Fibroblast of skin of left biceps (primary cell): ENCODE measurements at regions not wholly inside any gene's neighbourhood (a gene's known extent, or its start where the extent isn't known, plus 50 kb on each side); places are given as distances from the start of the nearest gene placed in this dataset.

ENCODE experiments used
- DNase-seq, 2 experiments: peaks; one replicate each; pipeline ENCODE4 v3.0.0-alpha.2; 2013; ENCODE audit warnings: low read depth in 2 of 2

GRCh38 chr1:194279975-194280374, 1093.6 kb upstream of the B3GALT2 start:
- DNase-seq: no peak

- no peak for DNase-seq
Observed at GRCh38 chr1:194277927-194278326, 1091.5 kb upstream of the B3GALT2 start.

DNA sequence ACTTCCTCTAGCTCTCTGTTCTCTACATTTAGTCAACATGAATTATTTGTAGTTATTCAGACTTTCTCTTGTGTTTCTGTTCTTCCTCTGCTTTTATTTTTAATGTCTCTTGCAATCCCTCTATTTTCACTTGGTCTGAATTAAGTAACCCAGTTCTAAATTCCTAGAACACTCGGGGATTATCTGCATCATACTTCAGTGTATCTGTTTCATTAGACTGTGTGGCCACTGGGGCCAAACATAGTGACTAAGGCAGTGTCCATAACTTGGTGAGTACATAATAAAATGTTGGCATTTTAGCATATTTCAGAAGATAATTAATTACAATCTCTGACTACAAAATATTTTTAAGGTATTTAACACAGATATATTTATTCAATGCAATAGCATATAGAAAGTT, 1087.2 kb upstream of the B3GALT2 start:
- no peak for DNase-seq

DNA sequence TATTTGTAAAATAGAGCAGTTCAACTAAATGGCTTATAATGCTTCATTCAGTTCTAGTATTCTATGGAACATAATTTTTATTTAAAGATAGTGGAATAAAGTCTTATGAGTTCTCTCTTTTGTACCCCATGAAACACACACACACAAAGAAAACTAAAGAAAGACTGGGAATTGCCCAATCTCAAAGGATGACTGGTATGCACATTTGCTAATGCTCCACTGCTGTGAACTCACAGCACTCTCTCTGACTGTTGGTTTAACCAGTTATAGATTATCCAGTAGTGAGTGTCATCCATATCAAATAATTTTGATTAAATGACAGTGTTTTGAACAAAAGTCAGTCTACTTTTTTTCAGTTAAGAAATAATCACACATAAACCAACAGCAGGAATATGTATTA, 1082.4 kb upstream of the B3GALT2 start:
- peak; percentile 17 to 19 for DNase-seq

DNA sequence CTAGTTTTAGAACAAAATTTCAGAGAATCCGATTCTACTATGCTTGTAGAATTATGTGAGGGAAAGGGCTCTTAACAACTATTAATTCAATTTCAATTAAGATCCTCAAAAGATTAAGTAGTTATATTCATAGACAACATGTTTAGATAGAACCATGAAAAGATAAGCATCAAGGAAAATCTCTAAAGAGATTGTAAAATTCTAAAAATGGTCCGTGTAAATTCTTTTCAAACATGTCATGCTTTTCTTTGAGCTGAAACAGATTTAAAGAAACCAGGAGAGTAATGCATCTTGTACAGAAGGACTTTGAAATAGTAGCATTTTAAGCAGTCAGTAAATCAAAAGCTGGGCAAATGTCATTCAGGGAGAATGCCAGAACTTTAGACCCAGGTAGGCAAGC, 1080.6 kb upstream of the B3GALT2 start:
- no peak for DNase-seq

DNA sequence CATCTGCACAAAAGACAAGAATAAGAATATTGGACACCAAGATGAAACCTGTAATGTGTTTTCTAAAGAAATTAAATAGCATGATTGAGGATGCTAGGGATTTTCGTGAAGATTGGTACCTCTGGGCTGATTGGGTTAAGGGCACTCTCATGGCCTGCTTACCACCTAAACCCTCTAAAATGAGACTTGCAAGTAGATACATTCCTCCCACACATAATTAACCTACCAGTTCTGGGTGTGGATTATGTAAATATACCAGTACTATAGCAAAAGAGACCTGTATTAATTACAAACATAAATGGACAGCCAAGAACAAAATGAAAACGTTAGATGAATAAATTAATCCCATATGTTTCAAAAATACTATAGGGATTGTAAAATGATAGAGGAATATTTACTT, 1069.6 kb upstream of the B3GALT2 start:
- no peak for DNase-seq

GRCh38 chr1:194252199-194252598, 1065.8 kb upstream of the B3GALT2 start:
- DNase-seq: peak; percentile 93 to 94

- no peak for DNase-seq
Observed at GRCh38 chr1:194241215-194241614, 1054.8 kb upstream of the B3GALT2 start.

GRCh38 chr1:194233069-194233468, 1046.7 kb upstream of the B3GALT2 start:
- DNase-seq: no peak

- no peak for DNase-seq
Observed at GRCh38 chr1:194230351-194231144, 1044.1 kb upstream of the B3GALT2 start.

DNA sequence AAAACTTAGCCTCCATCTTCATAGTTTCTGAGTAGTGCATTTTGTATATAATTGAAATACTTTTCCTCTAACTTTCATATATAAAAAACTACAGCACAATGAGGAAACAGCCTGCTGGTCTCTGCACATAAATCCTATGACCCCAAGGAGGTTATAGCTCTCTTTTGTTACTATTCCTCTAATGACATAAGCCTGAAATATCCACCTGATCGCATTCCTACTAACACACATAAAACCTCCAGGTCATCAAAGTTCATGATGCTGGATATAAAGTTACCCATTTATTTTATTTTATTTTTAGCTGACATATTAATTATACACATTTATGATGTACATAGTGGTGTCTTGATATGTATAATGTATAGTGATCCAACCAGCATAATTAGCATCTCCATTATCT, 1042.0 kb upstream of the B3GALT2 start:
- DNase-seq: no peak

- no peak for DNase-seq
Observed at GRCh38 chr1:194227161-194227560, 1040.7 kb upstream of the B3GALT2 start.

DNA sequence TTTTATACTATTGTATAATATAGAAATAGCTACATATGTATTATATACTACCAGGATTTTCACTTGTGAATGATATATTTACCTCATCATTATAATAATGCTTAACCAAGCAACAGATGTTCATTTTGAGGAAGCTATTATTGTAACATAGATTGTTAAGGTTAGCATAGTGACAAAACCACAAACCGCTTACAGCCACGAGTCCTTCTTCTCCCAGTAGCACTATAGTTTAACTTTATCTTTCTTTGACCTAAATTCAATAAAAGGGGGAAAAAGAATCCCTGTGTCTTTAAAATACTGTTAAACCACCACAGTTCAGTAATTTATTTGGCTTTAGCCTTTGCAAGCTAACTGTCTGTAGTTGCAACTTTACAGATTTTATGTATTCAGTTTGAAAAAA, 1039.4 kb upstream of the B3GALT2 start:
- DNase-seq: peak in 1 of 2 experiments; percentile 2

- no peak for DNase-seq
Observed at GRCh38 chr1:194223596-194223995, 1037.2 kb upstream of the B3GALT2 start.

GRCh38 chr1:194215448-194215847, 1029.0 kb upstream of the B3GALT2 start:
- no peak for DNase-seq

GRCh38 chr1:194214735-194215134, 1028.3 kb upstream of the B3GALT2 start:
- DNase-seq: no peak

GRCh38 chr1:194209920-194210319, 1023.5 kb upstream of the B3GALT2 start:
- DNase-seq: no peak

DNA sequence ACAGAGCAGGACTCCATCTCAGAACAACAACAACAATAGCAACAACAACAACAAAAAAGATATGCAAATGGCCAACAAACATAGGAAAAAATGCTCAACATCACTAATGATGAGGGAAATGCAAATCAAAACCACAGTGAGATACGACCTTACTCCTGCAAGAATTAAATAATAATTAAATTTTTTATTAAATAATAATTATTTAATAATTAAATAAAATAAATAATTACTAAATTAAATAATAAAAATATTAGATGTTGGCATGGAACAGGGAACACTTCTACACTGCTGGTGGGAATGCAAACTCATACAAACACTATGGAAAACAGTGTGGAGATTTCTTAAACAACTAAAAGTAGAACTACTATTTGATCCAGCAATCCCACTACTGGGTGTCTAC, 1022.3 kb upstream of the B3GALT2 start:
- no peak for DNase-seq

DNA sequence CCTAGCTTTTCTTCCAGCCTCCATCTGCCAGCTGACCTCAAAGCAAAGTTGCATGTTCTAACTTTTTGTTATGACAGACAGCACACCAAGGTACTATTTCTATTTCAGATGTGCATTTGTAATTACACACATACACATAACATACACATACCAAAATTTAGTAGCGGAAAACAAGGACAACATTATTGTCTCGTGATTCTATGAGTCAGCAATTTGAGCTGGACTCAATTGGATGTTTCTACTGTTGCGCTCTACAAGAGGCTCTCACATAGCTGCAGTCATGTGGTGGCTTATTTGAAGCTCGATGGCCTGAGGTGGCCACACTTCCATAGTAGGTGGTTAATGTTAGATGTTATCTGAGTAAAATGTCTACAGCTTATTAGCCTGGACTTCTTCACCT, 1010.1 kb upstream of the B3GALT2 start:
- DNase-seq: no peak

GRCh38 chr1:194194724-194195123, 1008.3 kb upstream of the B3GALT2 start:
- no peak for DNase-seq

- DNase-seq: no peak
Observed at GRCh38 chr1:194184974-194185373, 998.6 kb upstream of the B3GALT2 start.

DNA sequence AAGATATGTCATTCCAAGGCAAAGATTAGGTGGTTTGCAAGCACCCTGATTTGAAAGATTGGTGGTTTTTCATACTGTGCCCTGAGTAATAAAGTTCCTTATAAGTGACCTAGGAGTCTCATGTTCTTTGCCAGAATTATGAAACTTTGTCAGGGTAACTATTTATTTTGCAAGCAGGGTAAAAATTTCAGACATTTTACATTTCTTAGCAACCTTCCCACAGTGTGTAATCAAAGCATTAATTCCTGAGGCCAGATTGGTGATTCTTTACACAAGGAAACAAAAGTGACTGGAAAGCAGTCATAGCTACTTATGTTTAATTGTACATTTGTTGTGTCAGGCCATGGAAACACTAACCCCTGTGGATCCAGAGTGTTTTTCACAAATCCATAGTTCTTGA, 998.0 kb upstream of the B3GALT2 start:
- DNase-seq: no peak

DNA sequence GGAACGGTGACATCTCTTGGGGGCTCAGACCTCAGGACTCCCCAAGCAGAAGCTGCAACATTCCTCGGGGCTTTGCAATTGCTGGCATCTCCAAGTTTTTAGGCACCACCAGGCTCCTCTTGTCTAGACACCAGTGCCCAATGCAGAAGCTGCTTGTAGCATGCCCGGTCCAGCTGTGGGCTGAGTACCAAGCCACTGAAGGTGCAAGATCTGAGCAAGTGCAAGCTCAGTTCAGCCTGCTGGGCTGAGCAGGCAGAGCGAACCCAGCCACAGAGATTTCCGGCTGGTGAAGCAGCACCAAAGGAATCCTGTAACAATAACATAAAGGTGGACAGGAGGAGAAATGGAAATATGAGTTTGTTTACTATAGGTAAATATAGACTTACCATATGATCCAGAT, 995.4 kb upstream of the B3GALT2 start:
- no peak for DNase-seq

DNA sequence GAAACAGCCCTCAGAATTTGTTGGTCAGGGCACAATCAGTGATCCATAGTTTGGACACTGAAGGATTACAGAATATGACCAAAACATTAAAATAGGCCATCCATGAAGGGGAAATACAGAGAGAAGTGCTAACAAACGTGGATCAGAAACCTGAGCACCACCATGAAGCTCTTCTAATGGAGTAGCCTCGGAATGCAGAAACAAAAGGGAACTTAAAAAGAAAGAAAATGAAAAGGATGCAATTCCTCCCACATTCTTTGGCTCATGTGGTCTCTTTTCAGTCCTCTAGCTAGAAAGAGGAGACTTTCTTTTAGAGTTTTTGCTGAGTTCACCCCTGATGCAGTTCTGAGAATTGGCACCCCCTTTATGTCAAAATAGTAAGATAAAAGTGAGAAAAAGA, 989.8 kb upstream of the B3GALT2 start:
- DNase-seq: no peak
